K562 (cell line): ENCODE measurements at regions not wholly inside any gene's neighbourhood (a gene's known extent, or its start where the extent isn't known, plus 50 kb on each side); places are given as distances from the start of the nearest gene placed in this dataset.
A peak's percentile ranks its signal among the peaks of the same experiment; 100 is the strongest.

Experiments used
- ATF7 ChIP-seq: fragments of 450-650 bp; IDR thresholded peaks from 2 replicates; pipeline ENCODE4 v1.7.1; 2014; ENCODE audit warnings: mild to moderate bottlenecking, moderate library complexity
- CBX2 ChIP-seq: fragments of 200-600 bp; sonication (generic); IDR thresholded peaks from one replicate; pipeline ENCODE4 v1.6.1; 2012; ENCODE audit warnings: mild to moderate bottlenecking, low read length, inconsistent platforms; ENCODE audit not compliant: insufficient read depth, poor library complexity, severe bottlenecking
- CEBPB ChIP-seq: fragments of 450-650 bp; IDR thresholded peaks from 2 replicates; pipeline ENCODE4 v1.6.1; 2016; ENCODE audit warnings: missing genetic modification characterization, missing compliant biosample characterization
- CXXC5 ChIP-seq: fragments of 250-450 bp; sonication (Bioruptor Pico); IDR thresholded peaks from 2 replicates; pipeline ENCODE4 v1.8.0; 2022; ENCODE audit warnings: inconsistent platforms, mild to moderate bottlenecking, moderate library complexity
- GATAD2A ChIP-seq: fragments of 450-650 bp; IDR thresholded peaks from 2 replicates; pipeline ENCODE4 v1.6.1; 2017
- MYC ChIP-seq, 2 experiments: fragments of 250-450 bp in 1 of 2; sonication (Bioruptor Pico) in 1 of 2; IDR thresholded peaks; 2 replicates each; pipeline versions ENCODE4 v1.5.1 to v1.6.1; 2012 to 2021; ENCODE audit warnings: low read depth in 2 of 2, borderline replicate concordance in 1 of 2, improper control_type of control experiment in 1 of 2, low read length in 1 of 2, mild to moderate bottlenecking in 1 of 2, moderate library complexity in 1 of 2
- NELFE ChIP-seq: IDR thresholded peaks from 2 replicates; pipeline ENCODE4 v1.6.1; 2011; ENCODE audit warnings: mild to moderate bottlenecking; ENCODE audit not compliant: insufficient read depth, insufficient read length
- NFIX ChIP-seq: fragments of 250-450 bp; sonication (Bioruptor Pico); IDR thresholded peaks from 2 replicates; pipeline ENCODE4 v1.4.0; 2020; ENCODE audit warnings: low read depth, mild to moderate bottlenecking, moderate library complexity
- PHTF2 ChIP-seq: fragments of 250-450 bp; sonication (Bioruptor Pico); IDR thresholded peaks from 2 replicates; pipeline ENCODE4 v1.5.0; 2021; ENCODE audit warnings: mild to moderate bottlenecking
- RBM22 ChIP-seq: fragments of 200-400 bp; formaldehyde crosslinking; IDR thresholded peaks from 2 replicates; pipeline ENCODE4 v1.6.1; 2018; ENCODE audit warnings: low read length, low read depth; ENCODE audit not compliant: poor library complexity, severe bottlenecking
- RCOR1 ChIP-seq, 2 experiments: IDR thresholded peaks; 2 replicates each; pipeline ENCODE4 v1.6.1; 2012; ENCODE audit warnings: low read depth in 2 of 2, low read length in 2 of 2, borderline replicate concordance in 1 of 2, improper control_type of control experiment in 1 of 2
- RFX1 ChIP-seq: fragments of 450-650 bp; IDR thresholded peaks from 2 replicates; pipeline ENCODE4 v1.6.1; 2016; ENCODE audit warnings: mild to moderate bottlenecking, moderate library complexity
- TF ChIP-seq, protein P1 (sequence below), 2 experiments: fragments of 450-650 bp in 1 of 2; sonication (generic) in 1 of 2; formaldehyde crosslinking; conservative IDR thresholded peaks; 2 replicates each; pipeline versions ENCODE4 v1.4.0 to v1.8.1; 2020 to 2022; ENCODE audit warnings: mild to moderate bottlenecking in 1 of 2, missing genetic modification reagents in 1 of 2
- TF ChIP-seq, protein P2 (sequence below): fragments of 450-650 bp; IDR thresholded peaks from 2 replicates; pipeline ENCODE4 v1.6.1; 2014; ENCODE audit warnings: low read depth, mild to moderate bottlenecking, moderate library complexity, borderline replicate concordance

DNA sequence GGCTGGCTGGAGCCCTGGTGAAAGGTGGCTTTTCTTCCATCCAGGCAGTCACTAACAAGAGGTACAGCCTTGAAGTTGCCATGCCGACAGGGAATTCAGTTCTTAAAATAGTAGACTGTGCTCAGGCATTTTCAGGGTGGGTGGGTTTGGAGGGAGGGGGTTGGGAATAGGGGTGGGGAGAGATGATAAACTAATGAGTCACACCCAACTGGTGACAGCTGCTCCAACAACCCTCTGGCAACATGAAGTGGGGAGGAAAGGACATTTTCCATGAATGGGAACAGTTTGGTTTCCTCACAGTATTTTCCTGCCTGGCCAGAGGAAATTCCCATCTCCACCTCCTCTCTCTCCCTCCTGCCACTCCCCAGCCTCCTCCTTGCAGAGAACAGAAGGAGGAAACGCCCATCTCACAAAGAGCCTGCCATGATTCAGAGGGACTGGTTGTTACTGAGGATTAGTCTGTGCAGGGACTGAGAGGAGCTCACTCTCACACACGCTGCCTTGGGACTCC, 113.0 kb upstream of the SLC1A4 start (continued):
- TF ChIP-seq, protein P1, sequence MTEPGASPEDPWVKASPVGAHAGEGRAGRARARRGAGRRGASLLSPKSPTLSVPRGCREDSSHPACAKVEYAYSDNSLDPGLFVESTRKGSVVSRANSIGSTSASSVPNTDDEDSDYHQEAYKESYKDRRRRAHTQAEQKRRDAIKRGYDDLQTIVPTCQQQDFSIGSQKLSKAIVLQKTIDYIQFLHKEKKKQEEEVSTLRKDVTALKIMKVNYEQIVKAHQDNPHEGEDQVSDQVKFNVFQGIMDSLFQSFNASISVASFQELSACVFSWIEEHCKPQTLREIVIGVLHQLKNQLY (CRISPR knock-in tag; conservative IDR thresholded peaks at IDR 0.05): no peak
- peak; percentile 68 for TF ChIP-seq RFX1
- no peak for TF ChIP-seq ATF7
- no peak for TF ChIP-seq RBM22
- TF ChIP-seq NELFE: no peak
- no peak for TF ChIP-seq PHTF2
- no peak for TF ChIP-seq CBX2
- TF ChIP-seq, protein P2, sequence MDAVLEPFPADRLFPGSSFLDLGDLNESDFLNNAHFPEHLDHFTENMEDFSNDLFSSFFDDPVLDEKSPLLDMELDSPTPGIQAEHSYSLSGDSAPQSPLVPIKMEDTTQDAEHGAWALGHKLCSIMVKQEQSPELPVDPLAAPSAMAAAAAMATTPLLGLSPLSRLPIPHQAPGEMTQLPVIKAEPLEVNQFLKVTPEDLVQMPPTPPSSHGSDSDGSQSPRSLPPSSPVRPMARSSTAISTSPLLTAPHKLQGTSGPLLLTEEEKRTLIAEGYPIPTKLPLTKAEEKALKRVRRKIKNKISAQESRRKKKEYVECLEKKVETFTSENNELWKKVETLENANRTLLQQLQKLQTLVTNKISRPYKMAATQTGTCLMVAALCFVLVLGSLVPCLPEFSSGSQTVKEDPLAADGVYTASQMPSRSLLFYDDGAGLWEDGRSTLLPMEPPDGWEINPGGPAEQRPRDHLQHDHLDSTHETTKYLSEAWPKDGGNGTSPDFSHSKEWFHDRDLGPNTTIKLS: no peak
- TF ChIP-seq CXXC5 (CRISPR knock-in tag): no peak
- TF ChIP-seq GATAD2A: no peak
- TF ChIP-seq NFIX (CRISPR knock-in tag): no peak
- no peak for TF ChIP-seq CEBPB
- no peak; a peak in 1 of 4 replicates for TF ChIP-seq RCOR1 (IDR thresholded peaks at IDR 0.05; ENCODE audit: borderline replicate concordance in 1 of 2, low read depth in 2 of 2, low read length in 2 of 2)
- no peak for TF ChIP-seq MYC (IDR thresholded peaks at IDR 0.05; ENCODE audit: low read depth, low read length)
- no peak for TF ChIP-seq MYC (CRISPR knock-in tag; IDR thresholded peaks at IDR 0.05; ENCODE audit: borderline replicate concordance, low read depth)
